ENCODE measurements at regions not wholly inside any gene's neighbourhood (a gene's known extent, or its start where the extent isn't known, plus 50 kb on each side); places are given as distances from the start of the nearest gene placed in this dataset.
"Not testable (repeated sequence)": the region's sequence is repeated elsewhere in the genome, so short reads cannot be mapped to it uniquely, and the experiment has no call there.

DNA sequence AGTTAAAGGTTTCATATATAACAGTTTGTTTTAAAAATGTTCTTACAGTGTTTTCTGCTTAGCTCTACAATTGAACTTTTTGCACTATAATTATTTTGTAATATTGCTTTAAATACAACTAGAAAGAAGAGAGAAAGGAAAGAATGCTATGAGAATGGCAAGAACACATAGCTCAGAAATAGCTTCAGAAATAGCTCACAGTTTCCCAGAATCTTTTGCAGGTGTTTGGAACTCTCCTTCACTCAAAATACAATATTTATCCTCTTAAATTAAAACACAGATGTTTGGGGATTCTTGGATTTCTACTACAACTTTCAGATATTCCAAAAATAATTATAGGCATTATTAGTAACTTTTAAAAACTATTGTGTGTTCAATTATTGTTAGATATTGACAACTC is 658.0 kb upstream of the DPPA4 start:
- Histone ChIP-seq H3K36me3 (no peaks in the 10 kb centered on the region), H3K27ac (no peak overlapping the region), H3K9me3 (no peaks in the 10 kb centered on the region), H3K4me3 (no peak overlapping the region), H3K27me3 (no peaks in the 10 kb centered on the region), H3K4me1 (no peaks in the 10 kb centered on the region)
- FAIRE-seq: no peak
- TF ChIP-seq CTCF (IDR thresholded peaks at IDR 0.05): no peak
- no peak for DNase-seq
- intact Hi-C loops (cut with DNase I): no loop called here
- no peak for ATAC-seq

- FAIRE-seq; H3K9me3 ChIP-seq; H3K4me1 ChIP-seq; ATAC-seq; DNase-seq; H3K27ac ChIP-seq; H3K4me3 ChIP-seq; H3K27me3 ChIP-seq; H3K36me3 ChIP-seq; intact Hi-C loops (cut with DNase I): not testable (repeated sequence)
- WGBS, 2 donors: 79 to 88% methylated on average over 4 of the region's 4 CpGs
Observed at GRCh38 chr3:110001905-110002304, 664.6 kb upstream of the DPPA4 start.

DNA sequence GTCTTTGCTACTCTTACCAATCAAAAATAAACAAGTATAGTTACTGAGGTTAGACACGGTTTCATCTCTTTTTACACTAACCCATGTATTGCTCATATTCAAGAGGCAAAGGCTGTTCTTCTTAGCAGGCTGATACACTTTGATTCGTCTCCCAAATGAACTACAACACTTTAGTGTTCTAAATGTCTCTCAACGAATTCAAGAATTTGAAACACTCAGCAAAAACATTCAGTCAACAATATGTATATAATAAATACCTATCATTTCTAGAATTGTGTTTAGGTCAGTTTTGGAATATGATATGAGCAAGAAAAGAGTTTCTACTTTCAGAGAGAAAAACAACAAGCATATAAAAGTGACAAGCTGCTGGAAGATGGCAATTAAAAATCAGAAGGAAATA is 669.6 kb upstream of the DPPA4 start:
- Histone ChIP-seq H3K9me3 (no peaks in the 10 kb centered on the region), H3K27ac (no peak overlapping the region), H3K4me1 (no peaks in the 10 kb centered on the region), H3K36me3 (no peaks in the 10 kb centered on the region), H3K27me3 (peaks cover 0 to 3% (median 0%) of the 10 kb centered on the region in 4 donors), H3K4me3 (no peak overlapping the region)
- DNase-seq: no peak
- TF ChIP-seq CTCF (IDR thresholded peaks at IDR 0.05): no peak
- FAIRE-seq: no peak
- intact Hi-C loops (cut with DNase I): no loop called here
- ATAC-seq: no peak
- WGBS, 2 donors: 44 to 52% methylated on average over 3 of the region's 3 CpGs

GRCh38 chr3:110015231-110015963 is 678.1 kb upstream of the DPPA4 start:
- H3K36me3 ChIP-seq: no peaks in the 10 kb centered on the region
- DNase-seq (no peak), FAIRE-seq (peak; percentile 41), ATAC-seq (no peak)
- WGBS, 2 donors: 79 to 84% methylated on average over 4 of the region's 4 CpGs
- TF ChIP-seq CTCF (IDR thresholded peaks at IDR 0.05): no peak
- H3K27me3 ChIP-seq: no peaks in the 10 kb centered on the region
- intact Hi-C loops (cut with DNase I): no loop called here
- H3K9me3 ChIP-seq: no peaks in the 10 kb centered on the region
- no peak overlapping the region for H3K4me3 ChIP-seq
- H3K27ac ChIP-seq: no peak overlapping the region
- no peaks in the 10 kb centered on the region for H3K4me1 ChIP-seq

- TF ChIP-seq CTCF (IDR thresholded peaks at IDR 0.05): no peak
- FAIRE-seq (no peak), ATAC-seq (no peak), DNase-seq (no peak)
- Histone ChIP-seq H3K4me3 (no peak overlapping the region), H3K27me3 (no peaks in the 10 kb centered on the region), H3K4me1 (no peaks in the 10 kb centered on the region), H3K27ac (no peak overlapping the region), H3K9me3 (no peaks in the 10 kb centered on the region), H3K36me3 (no peaks in the 10 kb centered on the region)
- 20 to 30% methylated on average over 3 of the region's 3 CpGs for WGBS, 2 donors
- intact Hi-C loops (cut with DNase I): no loop called here
Observed at GRCh38 chr3:110016235-110016815, 679.0 kb upstream of the DPPA4 start.

Data from pancreas (tissue), 10 donors.